ENCODE measurements at regions not wholly inside any gene's neighbourhood (a gene's known extent, or its start where the extent isn't known, plus 50 kb on each side); places are given as distances from the start of the nearest gene placed in this dataset.
"Not testable (repeated sequence)": the region's sequence is repeated elsewhere in the genome, so short reads cannot be mapped to it uniquely, and the experiment has no call there.

DNA sequence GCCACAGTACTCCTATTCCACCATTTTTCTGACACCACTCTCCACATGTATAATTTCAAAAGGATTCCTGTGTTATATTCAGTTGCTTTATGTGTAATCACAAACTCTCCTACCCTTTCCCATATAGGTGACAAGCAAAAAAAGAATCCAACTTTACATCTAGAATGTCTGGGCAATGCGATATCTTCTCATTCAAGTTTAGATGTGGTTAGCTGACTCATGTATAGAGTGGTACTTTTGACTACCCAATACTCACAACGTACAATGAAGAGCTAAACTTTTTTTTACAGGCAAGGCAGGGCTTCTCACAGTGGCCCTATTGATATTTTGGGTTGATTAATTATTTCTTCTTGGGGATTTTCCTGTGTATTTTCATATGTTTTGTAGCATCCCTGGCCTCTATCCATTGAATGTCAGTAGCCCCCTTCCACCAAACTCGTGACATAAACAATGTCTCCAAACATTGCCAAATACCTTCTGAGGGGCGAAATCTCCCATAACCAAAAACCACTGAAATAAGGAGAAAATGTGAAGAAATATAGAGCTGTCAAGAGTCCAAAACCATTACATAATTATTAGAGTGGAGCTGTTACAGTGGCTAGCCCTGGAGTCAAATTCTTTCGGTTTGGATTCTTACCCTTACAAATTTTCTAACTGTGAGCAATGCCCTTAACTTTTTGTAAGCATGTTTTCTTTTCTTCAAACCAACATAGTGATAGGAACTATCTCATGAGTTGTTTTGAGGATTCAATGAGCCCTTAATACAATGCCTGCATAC, 342.6 kb downstream of the NSUN3 start:
- ATAC-seq (no peak), DNase-seq (no peak)
- POLR2A ChIA-PET, result no interaction called here
- H3K4me1 Mint-ChIP-seq, result no peaks in the 10 kb centered on the region
- H3K9me3 Mint-ChIP-seq, result peaks cover 0 to 10% (median 3%) of the 10 kb centered on the region in 9 donors
- no peak overlapping the region for H3K27ac Mint-ChIP-seq
- H3K4me3 Mint-ChIP-seq, result no peak overlapping the region
- H3K27me3 Mint-ChIP-seq, result no peaks in the 10 kb centered on the region
- H3K36me3 Mint-ChIP-seq, result no peaks in the 10 kb centered on the region

DNA sequence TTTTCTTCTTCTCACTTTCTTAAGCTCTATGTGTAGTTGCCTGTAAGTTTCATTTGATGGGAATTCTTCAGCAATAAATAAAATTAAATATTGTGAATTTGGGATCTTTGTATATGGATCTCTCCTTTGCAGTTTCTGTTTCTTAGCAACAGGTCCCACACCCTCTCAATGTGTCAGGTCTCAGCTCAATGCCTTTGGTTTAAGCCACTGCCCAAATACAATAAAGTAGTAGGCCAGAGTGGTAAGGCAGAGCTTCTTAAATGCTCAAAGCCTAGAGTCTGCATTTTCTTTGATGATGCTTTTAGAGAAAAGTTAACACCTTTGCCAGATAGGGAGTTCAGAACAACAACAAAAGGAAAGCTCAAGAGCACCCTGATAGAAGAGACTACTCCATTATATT, 343.7 kb downstream of the NSUN3 start:
- H3K9me3 Mint-ChIP-seq, result peaks cover 0 to 10% (median 2%) of the 10 kb centered on the region in 9 donors
- no peak overlapping the region for H3K27ac Mint-ChIP-seq
- POLR2A ChIA-PET, result no interaction called here
- H3K4me1 Mint-ChIP-seq, result no peaks in the 10 kb centered on the region
- no peak overlapping the region for H3K4me3 Mint-ChIP-seq
- DNase-seq (no peak), ATAC-seq (no peak)
- no peaks in the 10 kb centered on the region for H3K27me3 Mint-ChIP-seq
- no peaks in the 10 kb centered on the region for H3K36me3 Mint-ChIP-seq

DNA sequence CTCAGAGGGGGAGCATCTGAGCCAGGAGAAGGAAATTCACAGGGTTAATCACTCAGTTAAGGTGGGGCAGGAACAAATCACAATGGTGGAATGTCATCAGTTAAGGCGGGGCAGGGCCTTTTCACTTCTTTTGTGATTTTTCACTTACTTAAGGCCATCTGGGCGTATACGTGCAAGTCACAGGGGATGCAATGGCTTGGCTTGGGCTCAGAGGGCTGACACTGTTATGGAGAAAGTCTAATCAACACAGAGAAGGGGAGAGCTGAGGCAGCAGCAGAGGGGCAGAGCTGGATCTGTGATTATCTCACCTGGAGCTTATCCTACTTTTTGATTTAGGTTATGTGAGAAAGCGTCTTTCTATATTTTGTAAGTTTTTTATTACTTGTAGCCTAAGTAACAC, 350.1 kb downstream of the NSUN3 start:
- H3K27me3 Mint-ChIP-seq, H3K27ac Mint-ChIP-seq, H3K4me3 Mint-ChIP-seq, DNase-seq, ATAC-seq, H3K9me3 Mint-ChIP-seq, H3K36me3 Mint-ChIP-seq, H3K4me1 Mint-ChIP-seq, POLR2A ChIA-PET: not testable (repeated sequence)

DNA sequence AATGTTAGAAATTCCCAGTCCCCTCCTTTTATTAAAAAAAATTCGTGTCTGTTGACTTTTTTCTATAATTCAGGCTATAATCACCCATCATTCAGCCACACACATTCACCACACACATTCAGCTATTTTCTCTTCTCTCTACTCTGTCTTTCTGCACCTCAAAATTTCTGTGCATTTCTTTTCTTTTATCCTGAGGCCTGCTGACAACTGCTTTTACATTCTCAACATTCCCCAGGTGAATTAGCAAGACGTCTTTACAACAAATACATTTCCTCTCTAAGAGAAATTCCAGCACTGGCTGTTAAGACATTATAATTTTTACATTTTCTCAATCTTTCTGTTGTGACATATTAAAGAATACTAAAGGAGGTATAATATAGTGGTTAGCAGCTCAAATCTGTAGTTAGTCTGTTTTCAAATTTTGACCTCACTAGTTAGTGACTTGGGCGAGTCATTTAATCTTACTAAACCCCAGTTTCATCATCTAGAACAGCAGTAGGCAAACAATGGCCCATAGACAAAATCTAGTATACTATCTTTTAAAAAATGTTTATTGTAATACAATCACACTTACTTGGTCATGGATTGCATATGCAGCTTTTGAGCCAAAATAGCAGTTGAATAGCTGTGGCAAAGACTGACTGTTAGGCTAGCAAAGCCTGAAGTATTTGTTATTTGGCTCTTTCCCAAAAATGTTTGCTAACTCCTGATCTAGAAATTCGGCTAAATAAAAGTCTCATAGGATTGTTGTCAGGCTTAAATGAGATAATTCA, 350.7 kb downstream of the NSUN3 start:
- Mint-ChIP-seq H3K36me3 (no peaks in the 10 kb centered on the region), H3K27me3 (no peaks in the 10 kb centered on the region), H3K4me1 (no peaks in the 10 kb centered on the region), H3K27ac (no peak overlapping the region), H3K9me3 (peaks cover 0 to 10% (median 2%) of the 10 kb centered on the region in 9 donors), H3K4me3 (no peak overlapping the region)
- no peak for DNase-seq
- ATAC-seq, result no peak
- POLR2A ChIA-PET, result no interaction called here

DNA sequence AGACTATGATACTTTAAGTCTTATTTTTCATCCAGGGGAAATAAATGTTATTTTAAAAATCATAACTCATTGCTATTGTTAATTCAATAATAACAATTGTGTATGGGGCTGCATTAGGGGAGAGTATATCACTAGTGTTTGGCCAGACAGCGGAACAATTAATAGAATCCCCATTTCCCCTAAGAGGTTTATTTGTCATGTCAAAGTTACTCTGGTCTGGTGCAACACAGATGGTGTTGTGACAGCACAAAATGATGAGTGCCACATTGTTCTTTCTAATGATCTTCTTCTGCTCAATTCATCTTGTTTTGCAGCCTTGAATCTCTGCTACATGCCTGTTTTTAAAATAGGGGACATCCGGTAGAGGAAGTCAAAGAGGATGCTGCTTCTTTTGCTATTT, 351.6 kb downstream of the NSUN3 start:
- Mint-ChIP-seq H3K4me1 (no peaks in the 10 kb centered on the region), H3K36me3 (no peaks in the 10 kb centered on the region), H3K9me3 (peaks cover 0 to 14% (median 5%) of the 10 kb centered on the region in 9 donors), H3K27me3 (no peaks in the 10 kb centered on the region), H3K27ac (no peak overlapping the region), H3K4me3 (no peak overlapping the region)
- POLR2A ChIA-PET, result no interaction called here
- ATAC-seq, result no peak
- DNase-seq, result no peak

DNA sequence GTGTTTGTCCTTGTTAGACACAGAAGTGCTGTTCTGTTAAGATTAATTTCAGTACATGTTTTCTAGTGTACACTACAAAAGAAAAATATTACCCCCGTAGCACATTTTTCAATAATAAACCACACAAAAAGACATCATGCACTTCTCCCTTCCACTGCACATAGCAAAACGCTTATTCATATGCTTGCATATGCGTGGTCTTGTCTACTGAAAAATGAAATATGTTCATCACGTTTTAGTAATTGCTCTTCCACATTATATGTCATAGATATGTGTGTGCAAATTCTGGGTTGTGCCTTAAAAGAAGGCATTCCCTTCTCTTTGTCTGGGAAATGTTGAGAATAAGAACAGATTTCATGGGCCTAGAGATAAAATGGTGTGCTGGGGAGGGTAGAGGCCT, 353.9 kb downstream of the NSUN3 start:
- Mint-ChIP-seq H3K9me3 (peaks cover 0 to 27% (median 6%) of the 10 kb centered on the region in 9 donors), H3K27ac (no peak overlapping the region), H3K4me3 (no peak overlapping the region), H3K4me1 (no peaks in the 10 kb centered on the region), H3K27me3 (no peaks in the 10 kb centered on the region), H3K36me3 (no peaks in the 10 kb centered on the region)
- DNase-seq, result no peak
- POLR2A ChIA-PET, result no interaction called here
- ATAC-seq, result no peak

DNA sequence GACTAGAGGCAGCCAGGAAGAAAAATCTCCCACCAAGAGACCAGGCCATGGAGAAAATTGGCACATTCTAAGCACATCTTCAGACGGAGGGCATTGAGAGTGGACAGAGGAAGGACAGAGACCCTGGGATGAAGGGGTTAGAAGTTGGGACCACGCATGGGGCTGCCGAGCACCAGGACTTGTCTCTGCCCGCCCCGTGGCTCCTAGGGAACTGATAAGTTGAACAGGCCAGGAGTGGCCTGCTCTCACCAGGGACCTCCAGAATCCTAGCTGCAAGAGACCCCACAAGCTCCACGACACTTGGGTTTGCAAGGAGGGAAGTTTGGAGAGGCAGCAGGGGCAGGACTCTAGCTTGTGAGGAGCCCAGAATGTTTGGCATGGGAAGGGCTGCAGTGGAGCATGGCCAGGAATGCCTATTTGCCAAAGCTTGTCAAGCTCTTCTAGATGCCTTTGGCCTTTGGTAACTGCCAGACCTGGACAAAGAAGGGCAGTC, 355.1 kb downstream of the NSUN3 start:
- ATAC-seq, result no peak

DNA sequence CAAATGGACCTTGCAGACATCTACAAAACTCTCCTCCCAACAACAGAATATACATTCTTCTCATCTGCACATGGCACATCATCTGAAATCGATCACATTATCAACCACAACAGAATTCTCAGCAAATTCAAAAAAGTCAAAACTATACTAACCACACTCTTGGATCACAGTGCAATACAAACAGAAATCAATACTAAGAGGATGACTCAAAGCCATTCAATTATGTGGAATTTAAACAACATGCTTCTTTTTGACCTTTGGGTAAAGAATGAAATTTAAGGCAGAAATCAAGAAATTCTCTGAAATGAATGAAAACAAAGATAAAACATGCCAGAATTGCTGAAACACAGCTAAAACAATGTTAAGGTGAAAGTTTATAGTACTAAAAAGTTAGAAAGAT, 358.1 kb downstream of the NSUN3 start:
- POLR2A ChIA-PET, result no interaction called here
- Mint-ChIP-seq H3K4me3 (no peak overlapping the region), H3K27ac (no peak overlapping the region), H3K36me3 (no peaks in the 10 kb centered on the region), H3K9me3 (peaks cover 0 to 40% (median 6%) of the 10 kb centered on the region in 9 donors), H3K4me1 (no peaks in the 10 kb centered on the region), H3K27me3 (no peaks in the 10 kb centered on the region)
- ATAC-seq (no peak), DNase-seq (no peak)

More for the DNA sequence above, 355.1 kb downstream of the NSUN3 start:
- Mint-ChIP-seq H3K9me3 (peaks cover 0 to 29% (median 6%) of the 10 kb centered on the region in 9 donors), H3K36me3 (no peaks in the 10 kb centered on the region), H3K4me3 (no peak overlapping the region), H3K4me1 (no peaks in the 10 kb centered on the region), H3K27ac (no peak overlapping the region), H3K27me3 (no peaks in the 10 kb centered on the region)
- DNase-seq, result no peak
- POLR2A ChIA-PET, result no interaction called here

DNA sequence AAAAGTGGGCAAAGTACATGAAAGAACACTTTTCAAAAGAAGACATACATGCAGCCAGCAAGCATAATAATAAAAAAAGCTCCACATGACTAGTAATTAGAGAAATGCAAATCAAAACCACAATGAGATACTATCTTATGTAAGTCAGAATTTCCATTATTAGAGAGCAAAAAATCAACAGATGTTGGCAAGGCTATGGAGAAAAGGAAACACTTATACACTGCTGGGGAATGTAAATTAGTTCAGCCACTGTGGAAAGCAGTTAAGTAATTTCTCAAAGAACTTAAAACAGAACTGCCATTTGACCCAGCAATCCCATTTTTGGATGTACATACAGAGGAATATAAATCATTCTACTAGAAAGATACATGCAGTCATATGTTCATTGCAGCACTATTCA, 360.7 kb downstream of the NSUN3 start:
- DNase-seq, result no peak
- no peaks in the 10 kb centered on the region for H3K27me3 Mint-ChIP-seq
- POLR2A ChIA-PET, result no interaction called here
- no peaks in the 10 kb centered on the region for H3K4me1 Mint-ChIP-seq
- H3K9me3 Mint-ChIP-seq, result peaks cover 3 to 34% (median 10%) of the 10 kb centered on the region in 9 donors
- no peak for ATAC-seq
- no peak overlapping the region for H3K4me3 Mint-ChIP-seq
- H3K27ac Mint-ChIP-seq, result no peak overlapping the region
- H3K36me3 Mint-ChIP-seq, result no peaks in the 10 kb centered on the region

DNA sequence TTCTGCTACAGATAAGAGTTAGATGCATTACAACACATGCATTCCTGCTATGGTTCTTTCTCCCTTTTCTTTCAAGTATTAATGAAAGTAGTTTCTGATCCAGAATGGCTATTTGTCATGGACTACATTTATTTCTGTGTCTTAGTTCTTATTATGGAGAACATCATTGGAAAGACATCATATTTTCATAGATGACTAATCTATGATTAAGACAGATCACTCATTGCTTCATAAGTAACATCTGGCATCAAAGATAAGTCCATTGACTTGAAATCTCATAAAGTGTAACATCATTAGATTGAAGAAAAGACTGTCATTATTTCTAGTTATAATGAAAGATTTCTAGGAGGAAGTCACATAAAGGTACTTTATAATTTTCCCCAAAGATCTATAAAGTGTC, 366.7 kb downstream of the NSUN3 start:
- Mint-ChIP-seq H3K4me1 (no peaks in the 10 kb centered on the region), H3K27ac (no peak overlapping the region), H3K4me3 (no peak overlapping the region), H3K36me3 (no peaks in the 10 kb centered on the region), H3K9me3 (peaks cover 0 to 23% (median 0%) of the 10 kb centered on the region in 9 donors), H3K27me3 (no peaks in the 10 kb centered on the region)
- no peak for DNase-seq
- POLR2A ChIA-PET, result no interaction called here
- no peak for ATAC-seq

DNA sequence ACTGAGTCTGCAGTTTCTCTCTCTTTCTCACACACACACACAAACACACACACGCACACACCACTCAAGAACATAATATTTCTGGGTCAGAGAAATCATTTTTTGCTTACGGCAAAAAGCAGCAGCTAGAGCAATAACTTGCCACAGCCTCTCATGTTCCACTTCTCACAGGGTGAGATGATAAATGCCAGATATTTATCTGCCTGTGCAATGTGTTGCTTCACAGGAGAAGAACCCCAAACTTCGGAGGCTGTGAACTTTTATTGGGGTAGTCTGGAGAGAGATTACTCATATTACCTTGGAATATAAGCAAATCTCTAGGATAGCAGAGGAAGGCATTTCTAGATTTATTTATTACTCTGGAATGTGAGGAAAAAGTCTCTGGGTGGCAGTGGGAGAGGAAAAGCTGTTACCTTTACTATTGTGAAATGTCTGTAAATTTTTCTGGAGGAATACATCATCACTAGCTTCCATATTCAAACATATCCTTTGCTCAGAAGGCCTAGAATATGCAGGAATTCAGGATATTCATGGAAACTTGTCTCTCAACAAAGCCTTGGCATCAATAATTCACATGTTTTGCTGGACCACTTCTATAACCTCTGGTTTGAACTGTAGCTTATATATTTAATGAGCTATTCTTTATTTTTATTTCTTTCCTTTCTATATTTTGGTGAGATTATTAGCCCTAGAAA, 369.2 kb downstream of the NSUN3 start:
- Mint-ChIP-seq H3K27me3 (no peaks in the 10 kb centered on the region), H3K36me3 (no peaks in the 10 kb centered on the region), H3K4me3 (no peak overlapping the region), H3K27ac (no peak overlapping the region), H3K4me1 (no peaks in the 10 kb centered on the region), H3K9me3 (peaks cover 0 to 19% (median 0%) of the 10 kb centered on the region in 9 donors)
- POLR2A ChIA-PET, result no interaction called here
- no peak for ATAC-seq
- DNase-seq, result no peak

DNA sequence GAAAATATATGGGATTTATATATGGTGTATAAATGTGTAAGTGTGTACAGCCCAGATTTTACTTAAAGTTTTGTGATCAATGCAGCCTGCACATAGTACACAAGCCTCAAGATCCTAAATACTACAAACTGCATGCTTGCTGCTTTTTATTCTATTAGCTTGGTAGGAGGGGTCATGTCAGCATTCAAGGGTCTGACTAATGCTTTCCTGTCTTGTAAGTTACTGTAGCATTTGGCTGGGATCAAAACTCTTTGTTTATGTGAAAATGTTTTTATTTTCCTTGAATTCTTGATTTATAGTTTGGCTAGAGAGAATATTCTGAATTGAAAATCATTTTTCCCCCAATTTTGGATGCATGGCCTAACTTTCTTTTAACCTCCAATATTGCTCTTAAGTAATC, 370.9 kb downstream of the NSUN3 start:
- Mint-ChIP-seq H3K36me3 (no peaks in the 10 kb centered on the region), H3K9me3 (peaks cover 0 to 8% (median 0%) of the 10 kb centered on the region in 9 donors), H3K27me3 (no peaks in the 10 kb centered on the region), H3K4me1 (no peaks in the 10 kb centered on the region), H3K27ac (no peak overlapping the region), H3K4me3 (no peak overlapping the region)
- no peak for DNase-seq
- ATAC-seq, result no peak
- POLR2A ChIA-PET, result no interaction called here
